ENCODE measurements at regions not wholly inside any gene's neighbourhood (a gene's known extent, or its start where the extent isn't known, plus 50 kb on each side); places are given as distances from the start of the nearest gene placed in this dataset.
"Not testable (repeated sequence)": the region's sequence is repeated elsewhere in the genome, so short reads cannot be mapped to it uniquely, and the experiment has no call there.

DNA sequence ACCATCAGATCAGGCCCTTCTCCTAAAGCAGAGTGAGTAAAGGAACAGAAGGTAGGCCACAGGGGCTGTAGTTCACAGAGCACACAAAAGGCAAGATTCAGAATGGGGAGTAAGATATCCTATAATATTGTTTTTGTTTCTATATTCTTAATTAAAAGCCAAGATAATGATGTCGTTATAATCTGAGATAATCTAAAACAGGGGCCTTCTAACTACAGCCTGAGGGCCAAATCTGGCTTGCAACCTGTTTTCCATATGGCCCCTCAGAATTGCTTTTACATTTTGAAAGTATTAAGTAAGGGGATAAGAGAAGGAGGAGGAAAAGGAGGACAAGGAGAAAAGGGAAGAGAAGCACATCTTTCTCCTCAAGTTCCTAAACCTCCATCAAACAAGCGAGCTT, 435.8 kb downstream of the CSNK1G3 start:
- TF ChIP-seq, protein P1, sequence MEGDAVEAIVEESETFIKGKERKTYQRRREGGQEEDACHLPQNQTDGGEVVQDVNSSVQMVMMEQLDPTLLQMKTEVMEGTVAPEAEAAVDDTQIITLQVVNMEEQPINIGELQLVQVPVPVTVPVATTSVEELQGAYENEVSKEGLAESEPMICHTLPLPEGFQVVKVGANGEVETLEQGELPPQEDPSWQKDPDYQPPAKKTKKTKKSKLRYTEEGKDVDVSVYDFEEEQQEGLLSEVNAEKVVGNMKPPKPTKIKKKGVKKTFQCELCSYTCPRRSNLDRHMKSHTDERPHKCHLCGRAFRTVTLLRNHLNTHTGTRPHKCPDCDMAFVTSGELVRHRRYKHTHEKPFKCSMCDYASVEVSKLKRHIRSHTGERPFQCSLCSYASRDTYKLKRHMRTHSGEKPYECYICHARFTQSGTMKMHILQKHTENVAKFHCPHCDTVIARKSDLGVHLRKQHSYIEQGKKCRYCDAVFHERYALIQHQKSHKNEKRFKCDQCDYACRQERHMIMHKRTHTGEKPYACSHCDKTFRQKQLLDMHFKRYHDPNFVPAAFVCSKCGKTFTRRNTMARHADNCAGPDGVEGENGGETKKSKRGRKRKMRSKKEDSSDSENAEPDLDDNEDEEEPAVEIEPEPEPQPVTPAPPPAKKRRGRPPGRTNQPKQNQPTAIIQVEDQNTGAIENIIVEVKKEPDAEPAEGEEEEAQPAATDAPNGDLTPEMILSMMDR (IDR thresholded peaks at IDR 0.05): no peak
- no peak overlapping the region for H3K27ac ChIP-seq
- no peak overlapping the region for H3K4me3 ChIP-seq
- no peak for DNase-seq (ENCODE audit: low spot score)

DNA sequence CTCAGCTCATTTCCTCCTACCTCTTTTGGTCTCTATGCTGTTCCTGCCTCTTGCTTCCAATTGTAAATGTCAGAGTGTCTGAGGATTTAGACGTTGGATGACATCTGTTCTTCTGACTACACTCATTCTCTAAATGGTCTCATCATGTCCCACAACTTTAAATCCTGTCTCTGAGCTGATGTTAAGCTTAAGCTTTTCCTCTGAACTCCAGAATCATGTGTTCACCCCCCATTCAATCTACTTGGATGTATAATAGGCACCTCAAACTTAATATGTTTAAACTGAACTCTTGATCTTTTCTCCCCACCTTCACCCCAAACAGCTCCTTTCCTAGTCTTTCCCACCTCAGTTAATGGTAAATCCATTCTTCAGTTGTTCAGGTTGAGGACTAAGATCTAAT, 433.6 kb downstream of the CSNK1G3 start:
- Histone ChIP-seq H3K4me3 (no peak overlapping the region), H3K27ac (no peak overlapping the region)
- no peak for DNase-seq (ENCODE audit: low spot score)
- TF ChIP-seq, protein P1 (IDR thresholded peaks at IDR 0.05): no peak

DNA sequence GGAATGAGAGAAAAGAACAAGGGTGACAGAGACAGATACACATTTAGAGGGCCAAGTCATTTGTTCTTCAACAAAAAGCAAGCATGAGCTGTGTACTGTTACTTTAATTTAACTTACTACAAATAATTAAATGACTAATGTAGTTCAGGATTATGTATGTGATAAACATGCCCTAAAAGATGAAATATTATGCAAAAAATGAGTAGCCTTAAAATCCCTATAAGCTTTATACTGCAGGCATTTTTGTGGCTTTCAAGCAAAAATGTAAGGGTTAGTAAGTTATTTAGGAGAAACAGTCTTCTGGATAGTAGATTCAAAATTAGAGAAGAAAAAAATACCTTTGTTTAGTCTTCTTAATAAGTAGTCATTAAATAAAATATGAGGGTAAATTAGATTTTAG, 431.2 kb downstream of the CSNK1G3 start:
- H3K27ac ChIP-seq: no peak overlapping the region
- TF ChIP-seq, protein P1 (IDR thresholded peaks at IDR 0.05): no peak
- DNase-seq (ENCODE audit: low spot score): no peak
- no peak overlapping the region for H3K4me3 ChIP-seq

DNA sequence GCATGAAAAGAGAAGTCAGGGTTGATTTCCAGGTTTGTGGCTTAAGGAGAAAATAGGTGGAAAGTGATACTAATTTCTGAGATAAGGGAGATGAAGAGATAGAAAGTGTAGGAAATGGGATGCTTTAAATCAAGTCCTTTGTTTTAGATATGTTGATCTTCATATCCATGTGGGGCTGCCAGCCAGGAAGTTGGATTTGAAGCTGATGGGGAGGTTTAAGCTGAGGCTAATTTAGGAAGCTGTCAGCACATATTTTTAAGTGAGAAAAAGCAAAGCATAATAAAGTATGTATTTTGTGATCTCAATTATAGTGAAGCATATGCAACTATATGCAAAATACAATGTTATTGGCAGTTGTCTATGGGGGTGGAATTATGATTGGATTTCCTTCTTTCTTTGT, 428.4 kb downstream of the CSNK1G3 start:
- Histone ChIP-seq H3K4me3 (no peak overlapping the region), H3K27ac (no peak overlapping the region)
- no peak for DNase-seq (ENCODE audit: low spot score)
- TF ChIP-seq, protein P1 (IDR thresholded peaks at IDR 0.05): no peak

DNA sequence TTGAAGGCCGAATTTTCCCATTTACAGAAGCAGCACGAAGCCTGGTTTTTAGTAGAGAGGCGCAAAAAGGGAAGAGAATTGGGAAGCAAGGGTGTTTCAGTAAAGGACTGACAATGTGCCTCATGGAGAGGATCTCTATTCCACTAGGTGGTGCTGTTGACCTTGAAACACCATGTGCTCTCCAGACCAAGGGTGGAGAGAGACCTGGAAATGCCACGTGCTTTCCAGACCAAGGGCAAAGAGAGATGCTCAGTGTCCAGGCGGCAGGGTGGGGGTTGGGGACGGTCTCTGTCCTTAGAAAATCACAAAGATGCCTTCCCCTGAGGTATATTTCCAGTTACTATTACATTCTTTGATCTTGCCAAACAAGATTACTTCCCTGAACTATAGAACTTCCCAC, 425.3 kb downstream of the CSNK1G3 start:
- TF ChIP-seq, protein P1 (IDR thresholded peaks at IDR 0.05): no peak

DNA sequence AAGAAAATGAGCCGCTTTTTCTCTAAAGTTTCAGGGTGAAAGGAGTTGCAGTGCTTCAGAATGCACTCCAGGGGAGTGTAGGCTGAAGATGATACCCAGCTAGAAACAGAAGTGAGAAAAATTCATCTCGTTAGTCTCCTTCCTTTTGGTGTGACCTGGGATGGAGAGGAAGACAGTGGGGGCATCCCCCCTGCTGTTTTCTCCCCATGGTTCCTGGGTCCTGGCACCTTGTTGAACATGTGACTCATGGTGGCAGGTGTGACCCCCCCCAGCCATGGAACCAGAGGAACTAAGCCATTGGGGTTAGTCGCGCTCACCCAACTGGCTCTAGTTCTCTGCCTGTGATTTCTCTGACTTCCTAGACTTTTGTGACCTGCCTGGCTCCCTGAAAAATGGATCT, 424.6 kb downstream of the CSNK1G3 start:
- DNase-seq (ENCODE audit: low spot score): no peak
- TF ChIP-seq, protein P1 (IDR thresholded peaks at IDR 0.05): no peak
- Histone ChIP-seq H3K27ac (no peak overlapping the region), H3K4me3 (no peak overlapping the region)

More for the DNA sequence above, 425.3 kb downstream of the CSNK1G3 start:
- Histone ChIP-seq H3K27ac (no peak overlapping the region), H3K4me3 (no peak overlapping the region)
- no peak for DNase-seq (ENCODE audit: low spot score)

DNA sequence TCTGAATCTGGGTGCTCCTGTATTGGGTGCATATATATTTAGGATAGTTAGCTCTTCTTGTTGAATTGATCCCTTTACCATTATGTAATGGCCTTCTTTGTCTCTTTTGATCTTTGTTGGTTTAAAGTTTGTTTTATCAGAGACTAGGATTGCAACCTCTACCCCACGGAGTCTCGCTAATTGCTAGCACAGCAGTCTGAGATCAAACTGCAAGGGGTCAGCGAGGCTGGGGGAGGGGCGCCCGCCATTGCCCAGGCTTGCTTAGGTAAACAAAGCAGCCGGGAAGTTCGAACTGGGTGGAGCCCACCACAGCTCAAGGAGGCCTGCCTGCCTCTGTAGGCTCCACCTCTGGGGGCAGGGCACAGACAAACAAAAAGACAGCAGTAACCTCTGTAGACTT, 421.8 kb downstream of the CSNK1G3 start:
- not testable (repeated sequence) for H3K27ac ChIP-seq; H3K4me3 ChIP-seq; DNase-seq (ENCODE audit: low spot score)

DNA sequence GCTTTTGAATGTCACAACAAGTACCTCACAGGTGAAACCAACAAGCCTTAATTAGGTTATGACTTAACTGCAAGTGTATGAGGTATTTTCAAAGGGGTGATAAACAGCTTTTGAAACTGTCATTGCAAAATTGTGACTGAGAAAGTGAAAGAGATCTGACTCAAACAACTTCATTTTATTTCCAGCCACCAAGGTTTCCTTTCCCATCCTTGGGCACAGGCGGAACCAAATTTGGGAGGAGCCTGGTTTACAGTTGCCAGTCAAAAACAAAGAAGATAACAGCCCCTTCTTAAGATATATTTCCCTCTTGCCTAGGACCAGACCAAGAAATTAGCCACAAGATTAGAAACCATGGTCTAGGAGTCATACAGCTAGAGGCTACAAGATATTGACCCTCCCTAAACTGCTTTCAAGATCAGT, 417.1 kb downstream of the CSNK1G3 start:
- TF ChIP-seq, protein P1 (IDR thresholded peaks at IDR 0.05): no peak
- no peak for DNase-seq (ENCODE audit: low spot score)
- Histone ChIP-seq H3K27ac (no peak overlapping the region), H3K4me3 (no peak overlapping the region)
